ENCODE measurements at regions not wholly inside any gene's neighbourhood (a gene's known extent, or its start where the extent isn't known, plus 50 kb on each side); places are given as distances from the start of the nearest gene placed in this dataset.

DNA sequence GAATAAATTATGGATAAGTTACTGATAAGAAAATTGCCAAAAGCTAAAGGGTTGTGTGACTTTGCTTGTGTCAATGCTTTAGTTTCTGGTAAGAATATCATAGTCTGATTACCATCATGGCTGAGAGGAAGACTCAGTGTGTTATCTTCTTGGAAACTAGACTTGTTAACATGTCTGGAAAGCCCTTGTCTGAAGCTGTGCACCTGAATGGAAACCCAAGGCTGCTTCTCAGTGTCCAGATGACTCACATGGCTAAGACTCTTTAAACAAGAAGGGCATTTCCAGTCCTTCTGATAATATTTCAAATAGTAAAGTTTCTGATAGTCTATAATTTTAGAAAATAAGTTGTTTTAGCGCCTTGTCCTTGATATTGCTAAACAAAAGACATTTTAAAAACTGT is 1092.7 kb downstream of the PLA2G4A start:
- TF ChIP-seq EZH2 (IDR thresholded peaks at IDR 0.05; ENCODE audit: low read depth, unreplicated experiment) (no peak), EZH2phosphoT487 (IDR thresholded peaks at IDR 0.05; ENCODE audit: unreplicated experiment) (no peak), POLR2AphosphoS5 (IDR thresholded peaks at IDR 0.05; ENCODE audit: low read depth) (no peak), CREB1 (CRISPR knock-in tag; IDR thresholded peaks at IDR 0.05; ENCODE audit: low read depth) (no peak)
- TF ChIP-seq, protein P1, sequence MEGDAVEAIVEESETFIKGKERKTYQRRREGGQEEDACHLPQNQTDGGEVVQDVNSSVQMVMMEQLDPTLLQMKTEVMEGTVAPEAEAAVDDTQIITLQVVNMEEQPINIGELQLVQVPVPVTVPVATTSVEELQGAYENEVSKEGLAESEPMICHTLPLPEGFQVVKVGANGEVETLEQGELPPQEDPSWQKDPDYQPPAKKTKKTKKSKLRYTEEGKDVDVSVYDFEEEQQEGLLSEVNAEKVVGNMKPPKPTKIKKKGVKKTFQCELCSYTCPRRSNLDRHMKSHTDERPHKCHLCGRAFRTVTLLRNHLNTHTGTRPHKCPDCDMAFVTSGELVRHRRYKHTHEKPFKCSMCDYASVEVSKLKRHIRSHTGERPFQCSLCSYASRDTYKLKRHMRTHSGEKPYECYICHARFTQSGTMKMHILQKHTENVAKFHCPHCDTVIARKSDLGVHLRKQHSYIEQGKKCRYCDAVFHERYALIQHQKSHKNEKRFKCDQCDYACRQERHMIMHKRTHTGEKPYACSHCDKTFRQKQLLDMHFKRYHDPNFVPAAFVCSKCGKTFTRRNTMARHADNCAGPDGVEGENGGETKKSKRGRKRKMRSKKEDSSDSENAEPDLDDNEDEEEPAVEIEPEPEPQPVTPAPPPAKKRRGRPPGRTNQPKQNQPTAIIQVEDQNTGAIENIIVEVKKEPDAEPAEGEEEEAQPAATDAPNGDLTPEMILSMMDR (conservative IDR thresholded peaks at IDR 0.05; ENCODE audit: low read depth in 2 of 2): no peak
- TF ChIP-seq, protein P2, sequence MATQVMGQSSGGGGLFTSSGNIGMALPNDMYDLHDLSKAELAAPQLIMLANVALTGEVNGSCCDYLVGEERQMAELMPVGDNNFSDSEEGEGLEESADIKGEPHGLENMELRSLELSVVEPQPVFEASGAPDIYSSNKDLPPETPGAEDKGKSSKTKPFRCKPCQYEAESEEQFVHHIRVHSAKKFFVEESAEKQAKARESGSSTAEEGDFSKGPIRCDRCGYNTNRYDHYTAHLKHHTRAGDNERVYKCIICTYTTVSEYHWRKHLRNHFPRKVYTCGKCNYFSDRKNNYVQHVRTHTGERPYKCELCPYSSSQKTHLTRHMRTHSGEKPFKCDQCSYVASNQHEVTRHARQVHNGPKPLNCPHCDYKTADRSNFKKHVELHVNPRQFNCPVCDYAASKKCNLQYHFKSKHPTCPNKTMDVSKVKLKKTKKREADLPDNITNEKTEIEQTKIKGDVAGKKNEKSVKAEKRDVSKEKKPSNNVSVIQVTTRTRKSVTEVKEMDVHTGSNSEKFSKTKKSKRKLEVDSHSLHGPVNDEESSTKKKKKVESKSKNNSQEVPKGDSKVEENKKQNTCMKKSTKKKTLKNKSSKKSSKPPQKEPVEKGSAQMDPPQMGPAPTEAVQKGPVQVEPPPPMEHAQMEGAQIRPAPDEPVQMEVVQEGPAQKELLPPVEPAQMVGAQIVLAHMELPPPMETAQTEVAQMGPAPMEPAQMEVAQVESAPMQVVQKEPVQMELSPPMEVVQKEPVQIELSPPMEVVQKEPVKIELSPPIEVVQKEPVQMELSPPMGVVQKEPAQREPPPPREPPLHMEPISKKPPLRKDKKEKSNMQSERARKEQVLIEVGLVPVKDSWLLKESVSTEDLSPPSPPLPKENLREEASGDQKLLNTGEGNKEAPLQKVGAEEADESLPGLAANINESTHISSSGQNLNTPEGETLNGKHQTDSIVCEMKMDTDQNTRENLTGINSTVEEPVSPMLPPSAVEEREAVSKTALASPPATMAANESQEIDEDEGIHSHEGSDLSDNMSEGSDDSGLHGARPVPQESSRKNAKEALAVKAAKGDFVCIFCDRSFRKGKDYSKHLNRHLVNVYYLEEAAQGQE (IDR thresholded peaks at IDR 0.05; ENCODE audit: unreplicated experiment): no peak
- TF ChIP-seq, protein P3, sequence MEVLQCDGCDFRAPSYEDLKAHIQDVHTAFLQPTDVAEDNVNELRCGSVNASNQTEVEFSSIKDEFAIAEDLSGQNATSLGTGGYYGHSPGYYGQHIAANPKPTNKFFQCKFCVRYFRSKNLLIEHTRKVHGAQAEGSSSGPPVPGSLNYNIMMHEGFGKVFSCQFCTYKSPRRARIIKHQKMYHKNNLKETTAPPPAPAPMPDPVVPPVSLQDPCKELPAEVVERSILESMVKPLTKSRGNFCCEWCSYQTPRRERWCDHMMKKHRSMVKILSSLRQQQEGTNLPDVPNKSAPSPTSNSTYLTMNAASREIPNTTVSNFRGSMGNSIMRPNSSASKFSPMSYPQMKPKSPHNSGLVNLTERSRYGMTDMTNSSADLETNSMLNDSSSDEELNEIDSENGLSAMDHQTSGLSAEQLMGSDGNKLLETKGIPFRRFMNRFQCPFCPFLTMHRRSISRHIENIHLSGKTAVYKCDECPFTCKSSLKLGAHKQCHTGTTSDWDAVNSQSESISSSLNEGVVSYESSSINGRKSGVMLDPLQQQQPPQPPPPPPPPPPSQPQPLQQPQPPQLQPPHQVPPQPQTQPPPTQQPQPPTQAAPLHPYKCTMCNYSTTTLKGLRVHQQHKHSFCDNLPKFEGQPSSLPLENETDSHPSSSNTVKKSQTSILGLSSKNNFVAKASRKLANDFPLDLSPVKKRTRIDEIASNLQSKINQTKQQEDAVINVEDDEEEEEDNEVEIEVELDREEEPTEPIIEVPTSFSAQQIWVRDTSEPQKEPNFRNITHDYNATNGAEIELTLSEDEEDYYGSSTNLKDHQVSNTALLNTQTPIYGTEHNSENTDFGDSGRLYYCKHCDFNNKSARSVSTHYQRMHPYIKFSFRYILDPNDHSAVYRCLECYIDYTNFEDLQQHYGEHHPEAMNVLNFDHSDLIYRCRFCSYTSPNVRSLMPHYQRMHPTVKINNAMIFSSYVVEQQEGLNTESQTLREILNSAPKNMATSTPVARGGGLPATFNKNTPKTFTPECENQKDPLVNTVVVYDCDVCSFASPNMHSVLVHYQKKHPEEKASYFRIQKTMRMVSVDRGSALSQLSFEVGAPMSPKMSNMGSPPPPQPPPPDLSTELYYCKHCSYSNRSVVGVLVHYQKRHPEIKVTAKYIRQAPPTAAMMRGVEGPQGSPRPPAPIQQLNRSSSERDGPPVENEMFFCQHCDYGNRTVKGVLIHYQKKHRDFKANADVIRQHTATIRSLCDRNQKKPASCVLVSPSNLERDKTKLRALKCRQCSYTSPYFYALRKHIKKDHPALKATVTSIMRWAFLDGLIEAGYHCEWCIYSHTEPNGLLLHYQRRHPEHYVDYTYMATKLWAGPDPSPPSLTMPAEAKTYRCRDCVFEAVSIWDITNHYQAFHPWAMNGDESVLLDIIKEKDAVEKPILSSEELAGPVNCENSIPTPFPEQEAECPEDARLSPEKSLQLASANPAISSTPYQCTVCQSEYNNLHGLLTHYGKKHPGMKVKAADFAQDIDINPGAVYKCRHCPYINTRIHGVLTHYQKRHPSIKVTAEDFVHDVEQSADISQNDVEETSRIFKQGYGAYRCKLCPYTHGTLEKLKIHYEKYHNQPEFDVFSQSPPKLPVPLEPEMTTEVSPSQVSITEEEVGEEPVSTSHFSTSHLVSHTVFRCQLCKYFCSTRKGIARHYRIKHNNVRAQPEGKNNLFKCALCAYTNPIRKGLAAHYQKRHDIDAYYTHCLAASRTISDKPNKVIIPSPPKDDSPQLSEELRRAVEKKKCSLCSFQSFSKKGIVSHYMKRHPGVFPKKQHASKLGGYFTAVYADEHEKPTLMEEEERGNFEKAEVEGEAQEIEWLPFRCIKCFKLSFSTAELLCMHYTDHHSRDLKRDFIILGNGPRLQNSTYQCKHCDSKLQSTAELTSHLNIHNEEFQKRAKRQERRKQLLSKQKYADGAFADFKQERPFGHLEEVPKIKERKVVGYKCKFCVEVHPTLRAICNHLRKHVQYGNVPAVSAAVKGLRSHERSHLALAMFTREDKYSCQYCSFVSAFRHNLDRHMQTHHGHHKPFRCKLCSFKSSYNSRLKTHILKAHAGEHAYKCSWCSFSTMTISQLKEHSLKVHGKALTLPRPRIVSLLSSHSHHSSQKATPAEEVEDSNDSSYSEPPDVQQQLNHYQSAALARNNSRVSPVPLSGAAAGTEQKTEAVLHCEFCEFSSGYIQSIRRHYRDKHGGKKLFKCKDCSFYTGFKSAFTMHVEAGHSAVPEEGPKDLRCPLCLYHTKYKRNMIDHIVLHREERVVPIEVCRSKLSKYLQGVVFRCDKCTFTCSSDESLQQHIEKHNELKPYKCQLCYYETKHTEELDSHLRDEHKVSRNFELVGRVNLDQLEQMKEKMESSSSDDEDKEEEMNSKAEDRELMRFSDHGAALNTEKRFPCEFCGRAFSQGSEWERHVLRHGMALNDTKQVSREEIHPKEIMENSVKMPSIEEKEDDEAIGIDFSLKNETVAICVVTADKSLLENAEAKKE (CRISPR knock-in tag; IDR thresholded peaks at IDR 0.05): no peak

All from GM23338 (cell line).